GM06990 (cell line): ENCODE measurements at regions not wholly inside any gene's neighbourhood (a gene's known extent, or its start where the extent isn't known, plus 50 kb on each side); places are given as distances from the start of the nearest gene placed in this dataset.

Source experiments
- DNase-seq: peaks from one replicate; pipeline ENCODE4 v3.0.0-alpha.2; 2011; ENCODE audit not compliant: insufficient read length; ENCODE audit errors: extremely low read depth
- H3K27me3 ChIP-seq: replicated peaks from 2 replicates; pipeline ENCODE4 v1.6.0; 2011; ENCODE audit warnings: low read length; ENCODE audit not compliant: control insufficient read depth, insufficient read depth
- H3K36me3 ChIP-seq: 2 replicates; pipeline ENCODE4 v1.5.1; 2011; ENCODE audit warnings: low read length; ENCODE audit not compliant: control insufficient read depth, insufficient read depth
- H3K4me3 ChIP-seq: replicated peaks from 2 replicates; pipeline ENCODE4 v1.5.1; 2011; ENCODE audit warnings: low read depth, mild to moderate bottlenecking, control low read depth, low read length
- CTCF ChIP-seq: IDR thresholded peaks from 2 replicates; pipeline ENCODE4 v1.5.1; 2011; ENCODE audit warnings: low read length, control low read depth, mild to moderate bottlenecking, inconsistent platforms; ENCODE audit not compliant: insufficient read depth, poor library complexity, severe bottlenecking

GRCh38 chr12:63090716-63091115 is 60.3 kb downstream of the AVPR1A start:
- Histone ChIP-seq H3K27me3 (no peaks in the 10 kb centered on the region), H3K4me3 (no peak overlapping the region), H3K36me3 (no peaks in the 10 kb centered on the region)
- TF ChIP-seq CTCF: no peak
- no peak for DNase-seq

DNA sequence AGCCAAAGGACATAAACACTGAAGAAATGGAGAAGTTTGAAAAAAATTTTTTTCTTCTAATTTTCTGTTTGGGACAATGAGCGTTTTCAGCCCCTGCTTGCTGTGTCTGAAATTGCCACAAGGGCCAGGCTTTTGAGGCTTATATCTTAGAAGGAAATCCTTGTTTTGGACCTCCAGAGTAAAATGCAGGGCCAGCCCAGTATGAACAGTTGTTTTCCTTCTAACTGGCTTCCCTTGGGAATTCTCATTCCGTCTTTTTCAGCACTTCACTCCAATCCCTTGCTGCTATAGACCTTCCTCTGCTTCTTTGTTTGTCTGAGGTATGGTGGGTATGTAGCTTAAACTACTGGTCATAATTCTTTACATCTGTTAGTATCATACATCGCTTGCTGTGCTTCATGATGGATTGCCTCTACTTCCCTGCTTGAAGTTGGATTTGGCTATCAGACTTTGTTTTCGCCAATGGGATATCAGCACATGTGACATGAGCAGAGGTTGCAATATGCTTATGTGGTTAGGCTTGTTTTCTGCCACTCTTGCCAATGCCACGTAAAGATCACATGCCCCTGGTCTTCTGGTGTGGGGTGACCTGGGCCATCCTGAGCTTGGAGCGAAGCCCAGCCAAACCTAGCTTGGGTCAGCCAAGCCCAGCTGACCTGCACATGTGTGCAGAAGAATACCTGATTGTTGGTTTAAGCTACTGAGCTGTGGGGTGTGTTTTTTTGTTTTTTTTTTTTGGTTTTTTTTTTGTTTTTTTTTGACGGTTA is 64.7 kb downstream of the AVPR1A start:
- H3K4me3 ChIP-seq: no peak overlapping the region
- TF ChIP-seq CTCF: no peak
- H3K27me3 ChIP-seq: no peaks in the 10 kb centered on the region; the same call in 1 of the 2 replicates
- H3K36me3 ChIP-seq: no peaks in the 10 kb centered on the region
- DNase-seq: no peak

DNA sequence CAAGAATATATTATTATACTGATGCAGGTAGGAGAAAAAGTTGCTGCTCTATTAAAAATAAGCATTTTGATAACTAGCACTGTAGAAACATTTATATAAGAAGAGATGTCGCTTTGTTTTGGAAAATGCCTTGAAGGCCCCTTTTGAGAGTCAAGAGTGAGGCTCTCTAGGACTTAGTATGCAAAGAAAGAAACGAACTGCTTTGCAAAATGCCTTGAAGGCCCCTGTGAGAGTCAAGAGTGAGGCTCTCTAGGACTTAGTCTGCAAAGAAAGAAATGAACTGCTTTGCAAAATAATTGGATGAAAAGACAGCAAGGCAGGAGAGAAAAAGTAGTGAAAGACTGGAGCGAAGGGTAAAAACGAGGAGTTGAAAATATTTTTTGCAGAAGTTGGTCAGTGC is 65.9 kb downstream of the AVPR1A start:
- no peaks in the 10 kb centered on the region for H3K36me3 ChIP-seq
- TF ChIP-seq CTCF: no peak
- DNase-seq: no peak
- H3K4me3 ChIP-seq: no peak overlapping the region
- H3K27me3 ChIP-seq: no peaks in the 10 kb centered on the region; the same call in 1 of the 2 replicates

- Histone ChIP-seq H3K4me3 (no peak overlapping the region), H3K36me3 (no peaks in the 10 kb centered on the region), H3K27me3 (no peaks in the 10 kb centered on the region; the same call in 1 of the 2 replicates)
- DNase-seq: no peak
- no peak for TF ChIP-seq CTCF
These were observed 66.5 kb downstream of the AVPR1A start for GRCh38 chr12:63084501-63084900.

DNA sequence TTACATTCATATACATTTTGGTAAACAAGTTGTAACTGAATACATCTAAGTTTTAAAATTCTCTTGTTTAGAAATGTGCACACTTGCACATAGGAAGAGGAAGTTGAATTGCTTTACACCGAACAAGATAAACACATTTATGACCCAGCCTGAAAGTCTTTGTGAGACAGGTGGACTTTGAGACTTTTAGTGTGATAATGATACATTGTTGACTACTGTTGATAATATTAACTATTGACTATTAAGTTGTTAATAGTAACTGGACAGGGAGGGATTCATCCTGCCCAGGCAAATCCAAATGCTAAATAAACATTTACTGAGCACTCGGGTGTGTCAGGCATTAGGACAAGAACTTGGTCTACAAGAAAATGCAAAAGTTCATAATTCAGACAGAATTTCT is 68.0 kb downstream of the AVPR1A start:
- Histone ChIP-seq H3K27me3 (no peaks in the 10 kb centered on the region; the same call in 1 of the 2 replicates), H3K4me3 (no peak overlapping the region), H3K36me3 (no peaks in the 10 kb centered on the region)
- no peak for TF ChIP-seq CTCF
- no peak for DNase-seq
